A549 (cell line): ENCODE measurements at regions not wholly inside any gene's neighbourhood (a gene's known extent, or its start where the extent isn't known, plus 50 kb on each side); places are given as distances from the start of the nearest gene placed in this dataset.

Source experiments
- CTCF ChIP-seq: fragments of >200 bp; sonication (Bioruptor Twin); formaldehyde crosslinking; IDR thresholded peaks from 3 replicates; pipeline ENCODE4 v1.5.1; 2016
- E2F6 ChIP-seq: IDR thresholded peaks from 2 replicates; pipeline ENCODE4 v1.6.1; 2012; ENCODE audit warnings: low read depth, borderline replicate concordance
- ESRRA ChIP-seq: fragments of 150-350 bp; IDR thresholded peaks from 2 replicates; pipeline ENCODE4 v1.6.1; 2014; ENCODE audit warnings: mild to moderate bottlenecking, low read length, borderline replicate concordance
- MAFK ChIP-seq: fragments of 450-650 bp; IDR thresholded peaks from 2 replicates; pipeline ENCODE4 v1.6.1; 2014; ENCODE audit not compliant: partially characterized antibody
- POLR2A ChIP-seq: IDR thresholded peaks from 2 replicates; pipeline ENCODE4 v1.6.1; 2012; ENCODE audit warnings: mild to moderate bottlenecking, low read length
- REST ChIP-seq: fragments of 200-600 bp; sonication (generic); IDR thresholded peaks from 2 replicates; pipeline ENCODE4 v1.6.1; 2016; ENCODE audit warnings: antibody characterized with exemption, mild to moderate bottlenecking, moderate library complexity
- TP53 ChIP-seq: fragments of 250-450 bp; sonication (Bioruptor Pico); IDR thresholded peaks from 2 replicates; pipeline ENCODE4 v1.5.0; 2021; ENCODE audit warnings: mild to moderate bottlenecking, moderate library complexity

- TF ChIP-seq CTCF (no peak), ESRRA (no peak), REST (no peak), TP53 (CRISPR knock-in tag) (no peak), MAFK (no peak), POLR2A (no peak), E2F6 (no peak)
Measured at GRCh38 chr5:52443187-52443586, 344.5 kb upstream of the ITGA1 start.
